HEK293 (cell line): ENCODE measurements at regions not wholly inside any gene's neighbourhood (a gene's known extent, or its start where the extent isn't known, plus 50 kb on each side); places are given as distances from the start of the nearest gene placed in this dataset.

Experiments used
- GLI2 ChIP-seq: fragments of 450-650 bp; formaldehyde crosslinking; IDR thresholded peaks from 2 replicates; pipeline ENCODE4; 2017; ENCODE audit warnings: missing biosample characterization, missing genetic modification characterization, low read depth, borderline replicate concordance
- HOXA7 ChIP-seq: sonication (generic); formaldehyde crosslinking; IDR thresholded peaks from 2 replicates; pipeline ENCODE4 v1.8.1; 2022; ENCODE audit warnings: missing genetic modification reagents, borderline replicate concordance
- SCRT2 ChIP-seq: fragments of 450-650 bp; formaldehyde crosslinking; IDR thresholded peaks from 2 replicates; pipeline ENCODE4 v1.5.1; 2016; ENCODE audit warnings: missing biosample characterization, missing genetic modification characterization
- SP2 ChIP-seq: fragments of 450-650 bp; formaldehyde crosslinking; IDR thresholded peaks from 2 replicates; pipeline ENCODE4 v1.5.1; 2016; ENCODE audit warnings: missing biosample characterization, missing genetic modification characterization
- ZNF10 ChIP-seq: fragments of 450-650 bp; formaldehyde crosslinking; IDR thresholded peaks from 2 replicates; pipeline ENCODE4 v1.5.1; 2017; ENCODE audit warnings: missing biosample characterization, missing genetic modification characterization
- ZNF146 ChIP-seq: fragments of 450-650 bp; formaldehyde crosslinking; IDR thresholded peaks from 2 replicates; pipeline ENCODE4 v1.5.1; 2016; ENCODE audit warnings: missing biosample characterization, missing genetic modification characterization
- ZNF214 ChIP-seq: fragments of 450-650 bp; formaldehyde crosslinking; IDR thresholded peaks from 2 replicates; pipeline ENCODE4 v1.5.1; 2017; ENCODE audit warnings: missing biosample characterization, mild to moderate bottlenecking, missing genetic modification characterization, borderline replicate concordance
- ZNF274 ChIP-seq, 2 experiments: fragments of 200-500 bp in 1 of 2; fragments of 450-650 bp in 1 of 2; sonication (Bioruptor generic) in 1 of 2; formaldehyde crosslinking in 1 of 2; IDR thresholded peaks; 2 replicates each; pipeline versions ENCODE4 v1.5.1 to v1.6.1; 2014 to 2016; ENCODE audit warnings: borderline replicate concordance in 1 of 2, inconsistent platforms in 1 of 2, low read length in 1 of 2, missing biosample characterization in 1 of 2, missing genetic modification characterization in 1 of 2
- ZNF335 ChIP-seq: fragments of 450-650 bp; formaldehyde crosslinking; conservative IDR thresholded peaks from 2 replicates; pipeline ENCODE4 v1.5.1; 2016; ENCODE audit warnings: missing biosample characterization, missing genetic modification characterization
- ZNF623 ChIP-seq: fragments of 450-650 bp; formaldehyde crosslinking; IDR thresholded peaks from 2 replicates; pipeline ENCODE4 v1.5.1; 2016; ENCODE audit warnings: missing biosample characterization, missing genetic modification characterization
- TF ChIP-seq, protein P1 (sequence below): fragments of 450-650 bp; formaldehyde crosslinking; IDR thresholded peaks from 2 replicates; pipeline ENCODE4 v1.5.1; 2016; ENCODE audit warnings: missing biosample characterization, missing genetic modification characterization

- TF ChIP-seq, protein P1, sequence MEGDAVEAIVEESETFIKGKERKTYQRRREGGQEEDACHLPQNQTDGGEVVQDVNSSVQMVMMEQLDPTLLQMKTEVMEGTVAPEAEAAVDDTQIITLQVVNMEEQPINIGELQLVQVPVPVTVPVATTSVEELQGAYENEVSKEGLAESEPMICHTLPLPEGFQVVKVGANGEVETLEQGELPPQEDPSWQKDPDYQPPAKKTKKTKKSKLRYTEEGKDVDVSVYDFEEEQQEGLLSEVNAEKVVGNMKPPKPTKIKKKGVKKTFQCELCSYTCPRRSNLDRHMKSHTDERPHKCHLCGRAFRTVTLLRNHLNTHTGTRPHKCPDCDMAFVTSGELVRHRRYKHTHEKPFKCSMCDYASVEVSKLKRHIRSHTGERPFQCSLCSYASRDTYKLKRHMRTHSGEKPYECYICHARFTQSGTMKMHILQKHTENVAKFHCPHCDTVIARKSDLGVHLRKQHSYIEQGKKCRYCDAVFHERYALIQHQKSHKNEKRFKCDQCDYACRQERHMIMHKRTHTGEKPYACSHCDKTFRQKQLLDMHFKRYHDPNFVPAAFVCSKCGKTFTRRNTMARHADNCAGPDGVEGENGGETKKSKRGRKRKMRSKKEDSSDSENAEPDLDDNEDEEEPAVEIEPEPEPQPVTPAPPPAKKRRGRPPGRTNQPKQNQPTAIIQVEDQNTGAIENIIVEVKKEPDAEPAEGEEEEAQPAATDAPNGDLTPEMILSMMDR (tag by site-specific recombination): no peak
- no peak for TF ChIP-seq ZNF10 (tag by site-specific recombination)
- TF ChIP-seq SP2 (tag by site-specific recombination): no peak
- no peak for TF ChIP-seq ZNF623 (tag by site-specific recombination)
- TF ChIP-seq ZNF274 (IDR thresholded peaks at IDR 0.05; ENCODE audit: low read length): no peak
- no peak for TF ChIP-seq ZNF274 (tag by site-specific recombination; IDR thresholded peaks at IDR 0.05; ENCODE audit: borderline replicate concordance)
- TF ChIP-seq ZNF214 (tag by site-specific recombination): no peak
- TF ChIP-seq ZNF335 (tag by site-specific recombination): no peak
- TF ChIP-seq HOXA7 (CRISPR knock-in tag): no peak
- no peak for TF ChIP-seq ZNF146 (tag by site-specific recombination)
- TF ChIP-seq GLI2 (tag by site-specific recombination): no peak
- TF ChIP-seq SCRT2: no peak
Observed at GRCh38 chr6:148239801-148240460, 102.7 kb upstream of the SASH1 start.
